ENCODE measurements at regions not wholly inside any gene's neighbourhood (a gene's known extent, or its start where the extent isn't known, plus 50 kb on each side); places are given as distances from the start of the nearest gene placed in this dataset.

GRCh38 chr19:42662712-42663111, 68.0 kb upstream of the CEACAM8 start:
- DNase-seq = no peak

- DNase-seq = no peak
Measured at GRCh38 chr19:42660353-42660752, 65.6 kb upstream of the CEACAM8 start.

- no peak for DNase-seq
Measured at GRCh38 chr19:42658076-42658475, 63.4 kb upstream of the CEACAM8 start.

GRCh38 chr19:42657556-42657955, 62.8 kb upstream of the CEACAM8 start:
- no peak for DNase-seq

GRCh38 chr19:42655748-42656147, 61.0 kb upstream of the CEACAM8 start:
- DNase-seq = peak in 1 of 56 donors; percentile 6

- no peak for DNase-seq
Measured at GRCh38 chr19:42653841-42654240, 59.1 kb upstream of the CEACAM8 start.

- no peak for DNase-seq
Measured at GRCh38 chr19:42652021-42652420, 57.3 kb upstream of the CEACAM8 start.
